Heart right ventricle (tissue), 16 donors: ENCODE measurements at regions not wholly inside any gene's neighbourhood (a gene's known extent, or its start where the extent isn't known, plus 50 kb on each side); places are given as distances from the start of the nearest gene placed in this dataset.

Experiments used
- ATAC-seq, 8 donors: fragments of 200-7000 bp; cut with Tn5 transposase; one replicate each; pipeline ENCODE4 v1.9.1; 2020; ENCODE audit warnings: mild to moderate bottlenecking in 8 of 8, moderate library complexity in 8 of 8, moderate number of reproducible peaks in 1 of 8
- DNase-seq, 2 donors: peaks; one replicate each; pipeline ENCODE4 v3.0.0-alpha.2; 2020
- H3K27ac ChIP-seq, 10 donors: fragments of 200-600 bp; sonication (generic) in 2 of 10; one replicate each; pipeline versions ENCODE4 v1.5.0 to v1.8.0; 2020 to 2022; ENCODE audit warnings: mild to moderate bottlenecking in 3 of 10
- H3K27me3 ChIP-seq, 7 donors: fragments of 200-600 bp; one replicate each; pipeline ENCODE4 v1.8.0; 2021 to 2022; ENCODE audit warnings: mild to moderate bottlenecking in 2 of 7
- H3K36me3 ChIP-seq, 9 donors: fragments of 200-600 bp; sonication (generic) in 1 of 9; one replicate each; pipeline versions ENCODE4 v1.5.0 to v1.8.0; 2020 to 2022; ENCODE audit warnings: mild to moderate bottlenecking in 2 of 9
- H3K4me1 ChIP-seq, 9 donors: fragments of 200-600 bp; sonication (generic) in 1 of 9; one replicate each; pipeline versions ENCODE4 v1.5.0 to v1.8.0; 2020 to 2022; ENCODE audit warnings: mild to moderate bottlenecking in 4 of 9
- H3K4me3 ChIP-seq, 10 donors: fragments of 200-600 bp; sonication (generic) in 2 of 10; one replicate each; pipeline versions ENCODE4 v1.5.0 to v1.8.0; 2020 to 2022; ENCODE audit warnings: mild to moderate bottlenecking in 7 of 10, moderate library complexity in 2 of 10
- H3K9me3 ChIP-seq, 11 donors: fragments of 200-600 bp in 10 of 11; sonication (generic) in 2 of 11; one replicate each; pipeline versions ENCODE4 v1.5.0 to v1.8.0; 2013 to 2022; ENCODE audit warnings: mild to moderate bottlenecking in 2 of 11, control low read depth in 1 of 11, moderate library complexity in 1 of 11
- WGBS, 2 donors: extraction: QIAGEN DNeasy Blood & Tissue Kit; methylation state at CpG; one replicate each; pipeline ENCODE4 v1.1.7; 2013; ENCODE audit warnings: inconsistent platforms in 1 of 2; 5-methylcytosine and 5-hydroxymethylcytosine counted together
- intact Hi-C, 10 donors: fragments of 100-400 bp; cut with DNase I; formaldehyde crosslinking; loops; one replicate each; pipeline versions ENCODE4 v1.11.1 to v1.14.2; 2022
- TF ChIP-seq, protein P1 (sequence below), 9 donors: fragments of 200-600 bp; sonication (generic) in 2 of 9; IDR thresholded peaks; one replicate each; pipeline versions ENCODE4 v1.5.0 to v1.8.0; 2021 to 2022; ENCODE audit warnings: antibody characterized with exemption in 9 of 9, mild to moderate bottlenecking in 5 of 9, moderate library complexity in 1 of 9
- donor health status: Arrhythmogenic right ventricular cardiomyopathy.
- donor health status: ischemic (EF 13 %, LVEDD 7.1; RV severe dilation, severe dysfunction).
- donor health status: healthy with polysubstance abuse.
- donor health status: DM: no; HTN: yes; CAD: no.
- donor health status: DM: no; HTN: no; CAD: no.
- donor health status: ischemic (EF 25% LVEDD 6.9; RV normal size, moderate dysfunction).
- donor health status: ischemic (EF 25% LVEDD 5.7; RV mildly dilated, moderate dysfunction).
- donor health status: healthy.
- donor health status: DM: yes; HTN: yes; CAD: no.
- donor health status: Ischemic cardiomyopathy.
- donor health status: ischemic (EF 35%, LVEDD 5.7; RV mildly dilated, moderate dysfunction).
- donor health status: nonischemic (EF 11% LVEDD 7.7; RV severe dilation, severe dysfunction).
- donor health status: DM: yes; HTN: yes; CAD: no.
- donor health status: PGD.
- donor health status: ischemic (EF 29% LVEDD 5.4; RV normal size, mild dysfunction).
- donor health status: nonischemic (EF 23%, LVEDD 6.1; RV moderate dilation, normal function).

GRCh38 chr1:63710308-63710707 lies 63.5 kb upstream of the ROR1 start:
- no peaks in the 10 kb centered on the region for H3K36me3 ChIP-seq
- no peaks in the 10 kb centered on the region for H3K9me3 ChIP-seq
- peaks cover 0 to 7% (median 0%) of the 10 kb centered on the region in 9 donors for H3K4me1 ChIP-seq
- TF ChIP-seq, protein P1, sequence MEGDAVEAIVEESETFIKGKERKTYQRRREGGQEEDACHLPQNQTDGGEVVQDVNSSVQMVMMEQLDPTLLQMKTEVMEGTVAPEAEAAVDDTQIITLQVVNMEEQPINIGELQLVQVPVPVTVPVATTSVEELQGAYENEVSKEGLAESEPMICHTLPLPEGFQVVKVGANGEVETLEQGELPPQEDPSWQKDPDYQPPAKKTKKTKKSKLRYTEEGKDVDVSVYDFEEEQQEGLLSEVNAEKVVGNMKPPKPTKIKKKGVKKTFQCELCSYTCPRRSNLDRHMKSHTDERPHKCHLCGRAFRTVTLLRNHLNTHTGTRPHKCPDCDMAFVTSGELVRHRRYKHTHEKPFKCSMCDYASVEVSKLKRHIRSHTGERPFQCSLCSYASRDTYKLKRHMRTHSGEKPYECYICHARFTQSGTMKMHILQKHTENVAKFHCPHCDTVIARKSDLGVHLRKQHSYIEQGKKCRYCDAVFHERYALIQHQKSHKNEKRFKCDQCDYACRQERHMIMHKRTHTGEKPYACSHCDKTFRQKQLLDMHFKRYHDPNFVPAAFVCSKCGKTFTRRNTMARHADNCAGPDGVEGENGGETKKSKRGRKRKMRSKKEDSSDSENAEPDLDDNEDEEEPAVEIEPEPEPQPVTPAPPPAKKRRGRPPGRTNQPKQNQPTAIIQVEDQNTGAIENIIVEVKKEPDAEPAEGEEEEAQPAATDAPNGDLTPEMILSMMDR (IDR thresholded peaks at IDR 0.05) = no peak
- no peaks in the 10 kb centered on the region for H3K27me3 ChIP-seq
- H3K4me3 ChIP-seq = no peak overlapping the region
- intact Hi-C loops = no loop called here
- no peak overlapping the region for H3K27ac ChIP-seq
- DNase-seq (no peak), ATAC-seq (no peak)
- 94 to 98% methylated on average over 4 of the region's 4 CpGs for WGBS, 2 donors

DNA sequence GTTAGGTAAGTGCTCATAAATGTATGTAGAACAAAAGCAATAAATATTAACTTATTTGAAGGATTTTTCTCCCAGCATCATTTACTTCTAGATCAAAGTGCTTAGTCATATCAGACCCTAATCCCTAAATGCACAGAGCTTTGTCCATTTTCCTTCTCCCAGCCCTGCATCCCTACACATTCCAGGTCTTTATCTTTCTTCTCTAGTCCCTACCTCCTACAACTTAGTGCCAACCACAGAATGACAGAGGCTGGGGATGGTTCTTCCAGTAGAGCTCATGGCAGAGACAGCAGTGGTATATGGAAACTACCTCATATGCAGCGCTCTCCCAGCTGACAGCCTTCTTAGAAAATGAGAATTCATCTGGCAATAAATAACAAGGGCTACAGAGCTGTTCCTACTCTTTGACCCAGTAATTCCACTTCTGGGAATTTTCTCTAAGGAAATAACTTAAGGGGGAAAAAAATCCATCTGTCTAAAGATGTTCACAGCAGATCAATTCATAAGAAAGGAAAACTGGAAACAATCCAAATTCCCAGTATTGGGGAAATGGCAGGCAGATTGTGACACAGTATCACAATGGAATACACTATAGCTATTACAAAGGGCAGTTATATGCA lies 62.9 kb upstream of the ROR1 start:
- no peaks in the 10 kb centered on the region for H3K27me3 ChIP-seq
- 82 to 87% methylated on average over 1 of the region's 1 CpG for WGBS, 2 donors
- TF ChIP-seq, protein P1 (IDR thresholded peaks at IDR 0.05) = no peak
- ATAC-seq (no peak), DNase-seq (no peak)
- no peaks in the 10 kb centered on the region for H3K9me3 ChIP-seq
- intact Hi-C loops = no loop called here
- no peak overlapping the region for H3K27ac ChIP-seq
- no peaks in the 10 kb centered on the region for H3K36me3 ChIP-seq
- peaks cover 0 to 7% (median 0%) of the 10 kb centered on the region in 9 donors for H3K4me1 ChIP-seq
- no peak overlapping the region for H3K4me3 ChIP-seq

DNA sequence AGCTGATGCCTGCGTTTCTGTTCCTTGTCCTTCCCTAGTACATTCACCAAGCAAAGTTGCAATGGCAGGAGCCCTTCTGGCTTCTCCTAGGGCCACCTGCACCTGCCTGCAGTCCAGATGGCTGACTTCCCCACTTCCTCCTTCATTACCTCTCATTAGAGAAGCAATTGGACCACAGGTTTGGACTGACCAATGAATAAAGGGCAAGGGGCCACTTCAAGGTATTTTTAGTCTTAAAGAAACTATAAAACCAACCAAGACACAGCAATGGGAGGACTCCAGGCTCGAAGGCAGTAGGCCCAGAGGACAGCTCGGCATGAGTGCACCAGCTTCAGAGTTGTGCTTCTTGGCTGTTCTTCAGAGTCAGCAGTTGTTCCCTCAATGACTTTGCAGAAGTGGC lies 60.8 kb upstream of the ROR1 start:
- no peaks in the 10 kb centered on the region for H3K36me3 ChIP-seq
- no peak overlapping the region for H3K27ac ChIP-seq
- intact Hi-C loops = no loop called here
- H3K4me1 ChIP-seq = peaks cover 0 to 7% (median 0%) of the 10 kb centered on the region in 9 donors
- H3K27me3 ChIP-seq = no peaks in the 10 kb centered on the region
- no peaks in the 10 kb centered on the region for H3K9me3 ChIP-seq
- WGBS, 2 donors = 93 to 99% methylated on average over 3 of the region's 3 CpGs
- DNase-seq (no peak), ATAC-seq (peak in 1 of 8 donors; percentile 10)
- no peak overlapping the region for H3K4me3 ChIP-seq
- TF ChIP-seq, protein P1 (IDR thresholded peaks at IDR 0.05) = no peak

GRCh38 chr1:63713627-63714481 lies 60.0 kb upstream of the ROR1 start:
- Histone ChIP-seq H3K9me3 (no peaks in the 10 kb centered on the region), H3K36me3 (no peaks in the 10 kb centered on the region), H3K27ac (no peak overlapping the region), H3K27me3 (no peaks in the 10 kb centered on the region), H3K4me1 (peaks cover 0 to 7% (median 0%) of the 10 kb centered on the region in 9 donors), H3K4me3 (no peak overlapping the region)
- ATAC-seq (peak in 1 of 8 donors; percentile 51), DNase-seq (no peak)
- intact Hi-C loops = no loop called here
- TF ChIP-seq, protein P1 (IDR thresholded peaks at IDR 0.05) = no peak
- WGBS, 2 donors = 69 to 81% methylated on average over 6 of the region's 6 CpGs
